NCI-H510A treated with DMSO at 0.1 percent for 48 hours (cell line): ENCODE measurements at regions not wholly inside any gene's neighbourhood (a gene's known extent, or its start where the extent isn't known, plus 50 kb on each side); places are given as distances from the start of the nearest gene placed in this dataset.

Experiments used
- DNase-seq: peaks from one replicate; lab custom pipeline; 2025; lab: John Stamatoyannopoulos, UW

GRCh38 chr3:7913283-7913682 lies 588.3 kb upstream of the LMCD1 start:
- no peak for DNase-seq

- DNase-seq, result no peak
These were observed 586.3 kb upstream of the LMCD1 start for GRCh38 chr3:7915356-7915755.

GRCh38 chr3:7917443-7918151 lies 584.0 kb upstream of the LMCD1 start:
- no peak for DNase-seq

- DNase-seq, result no peak
These were observed 581.4 kb upstream of the LMCD1 start for GRCh38 chr3:7920211-7920610.

- no peak for DNase-seq
These were observed 577.4 kb upstream of the LMCD1 start for GRCh38 chr3:7924228-7924627.

GRCh38 chr3:7927015-7927414 lies 574.6 kb upstream of the LMCD1 start:
- DNase-seq, result no peak

- no peak for DNase-seq
These were observed 573.8 kb upstream of the LMCD1 start for GRCh38 chr3:7927864-7928263.

- DNase-seq, result no peak
These were observed 572.2 kb upstream of the LMCD1 start for GRCh38 chr3:7929319-7929889.

- no peak for DNase-seq
These were observed 567.3 kb upstream of the LMCD1 start for GRCh38 chr3:7934362-7934761.

GRCh38 chr3:7947930-7948329 lies 553.7 kb upstream of the LMCD1 start:
- DNase-seq, result no peak

- DNase-seq, result peak; percentile 59
These were observed 550.7 kb upstream of the LMCD1 start for GRCh38 chr3:7950890-7951289.

- DNase-seq, result peak; percentile 61
These were observed 548.1 kb upstream of the LMCD1 start for GRCh38 chr3:7953449-7954014.

- DNase-seq, result no peak
These were observed 544.6 kb upstream of the LMCD1 start for GRCh38 chr3:7957024-7957423.

- no peak for DNase-seq
These were observed 542.5 kb upstream of the LMCD1 start for GRCh38 chr3:7959094-7959493.

GRCh38 chr3:7960601-7961000 lies 541.0 kb upstream of the LMCD1 start:
- no peak for DNase-seq

- DNase-seq, result no peak
These were observed 539.3 kb upstream of the LMCD1 start for GRCh38 chr3:7962301-7962700.

- DNase-seq, result no peak
These were observed 536.7 kb upstream of the LMCD1 start for GRCh38 chr3:7964899-7965298.

GRCh38 chr3:7973006-7973405 lies 528.6 kb upstream of the LMCD1 start:
- DNase-seq, result no peak

GRCh38 chr3:7977245-7978086 lies 524.2 kb upstream of the LMCD1 start:
- DNase-seq, result no peak

- DNase-seq, result no peak
These were observed 523.6 kb upstream of the LMCD1 start for GRCh38 chr3:7978087-7978422.

- DNase-seq, result no peak
These were observed 519.5 kb upstream of the LMCD1 start for GRCh38 chr3:7982126-7982525.

GRCh38 chr3:7999384-7999783 lies 502.2 kb upstream of the LMCD1 start:
- DNase-seq, result no peak

- no peak for DNase-seq
These were observed 500.3 kb upstream of the LMCD1 start for GRCh38 chr3:8001307-8001706.
